ENCODE measurements at regions not wholly inside any gene's neighbourhood (a gene's known extent, or its start where the extent isn't known, plus 50 kb on each side); places are given as distances from the start of the nearest gene placed in this dataset.

DNA sequence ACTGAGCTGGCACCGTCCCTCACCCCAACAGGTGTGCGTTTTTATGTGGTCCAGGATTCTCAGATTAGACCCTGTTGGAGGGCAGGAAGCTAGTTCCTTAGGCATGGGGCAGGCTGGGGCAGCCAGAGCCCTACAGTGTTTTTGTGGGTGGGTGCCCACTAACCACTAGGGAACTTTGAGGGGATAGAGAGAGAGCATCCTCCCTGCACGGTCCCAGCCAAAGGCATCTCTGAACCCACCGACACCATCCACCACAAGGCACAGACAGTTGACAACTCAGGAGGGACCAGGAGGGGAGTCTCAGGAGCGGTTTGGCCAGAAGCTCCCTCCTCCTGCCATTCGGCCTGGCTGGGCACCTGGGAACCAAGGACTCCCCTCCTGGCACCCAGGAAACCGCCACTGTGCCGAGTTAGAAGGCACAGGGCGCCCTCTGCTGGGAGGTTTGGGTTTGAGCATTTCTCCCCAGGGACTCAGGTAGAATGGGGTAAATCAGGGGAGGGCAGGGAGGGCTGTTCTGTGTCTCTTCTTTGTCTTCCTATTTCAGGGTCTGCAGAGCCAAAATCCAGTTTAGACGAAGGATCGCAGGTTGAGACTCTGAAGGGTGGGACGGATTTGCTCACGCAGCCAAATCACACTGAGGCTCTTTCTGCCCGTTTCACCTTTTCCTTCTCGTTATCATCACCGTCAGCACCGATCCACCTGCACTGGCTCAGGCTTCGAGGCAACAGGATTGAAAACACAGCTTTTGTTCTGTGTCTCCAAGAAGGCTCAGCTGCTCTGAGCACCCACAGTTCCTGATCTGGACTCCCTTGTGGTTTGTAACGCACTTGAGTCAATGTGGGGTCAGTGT lies 84.8 kb upstream of the COL13A1 start:
- DNase-seq: peak in 4 of 5 experiments; percentile 21 to 36 (median 28)

- no peak for DNase-seq
These were observed 82.8 kb upstream of the COL13A1 start for GRCh38 chr10:69718951-69719350.

- no peak for DNase-seq
These were observed 79.9 kb upstream of the COL13A1 start for GRCh38 chr10:69721690-69722310.

- DNase-seq: no peak
These were observed 78.1 kb upstream of the COL13A1 start for GRCh38 chr10:69723653-69724052.

DNA sequence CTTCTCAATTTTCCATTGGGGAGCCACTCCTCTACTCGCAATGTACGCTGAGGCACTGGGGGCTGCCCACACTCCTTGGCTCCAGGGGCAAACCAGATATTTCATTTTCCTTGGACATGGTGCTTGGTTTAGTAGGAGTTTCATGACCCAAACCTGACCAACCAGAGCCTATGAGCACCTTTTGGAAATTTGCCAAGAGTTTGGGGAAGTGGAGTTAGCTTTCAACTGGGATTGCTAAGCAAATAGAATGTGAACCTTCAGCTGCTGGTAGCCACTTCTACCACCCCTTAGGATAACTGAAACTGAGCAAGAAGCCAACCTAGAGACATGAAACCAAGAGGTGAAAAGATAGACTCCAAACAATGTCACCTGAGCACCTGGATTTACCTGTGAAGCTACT lies 74.9 kb upstream of the COL13A1 start:
- no peak for DNase-seq

- no peak for DNase-seq
These were observed 73.3 kb upstream of the COL13A1 start for GRCh38 chr10:69728335-69728870.

GRCh38 chr10:69729326-69730048 lies 72.2 kb upstream of the COL13A1 start:
- DNase-seq: no peak

- no peak for DNase-seq
These were observed 71.2 kb upstream of the COL13A1 start for GRCh38 chr10:69730251-69731156.

DNA sequence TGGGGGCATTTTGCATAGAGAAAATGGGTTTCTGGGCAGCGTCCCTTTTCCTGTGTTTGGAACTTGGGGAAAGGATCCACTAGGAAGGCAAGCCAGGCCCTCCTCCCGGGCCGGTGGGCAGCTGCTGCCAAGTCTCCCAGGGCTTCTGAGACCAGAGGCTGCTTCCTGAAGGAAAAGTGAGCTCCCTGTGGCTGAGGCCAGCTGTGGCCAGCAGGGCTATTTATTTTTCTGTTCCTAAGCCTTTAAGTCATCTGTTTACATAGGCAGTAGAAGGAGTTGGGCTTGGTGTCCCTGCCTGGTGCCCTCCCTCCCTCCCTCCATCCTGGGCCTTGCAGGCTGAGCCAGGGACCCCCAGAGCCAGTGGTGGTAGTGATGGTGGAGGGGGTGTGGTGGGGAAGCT lies 70.5 kb upstream of the COL13A1 start:
- no peak for DNase-seq

DNA sequence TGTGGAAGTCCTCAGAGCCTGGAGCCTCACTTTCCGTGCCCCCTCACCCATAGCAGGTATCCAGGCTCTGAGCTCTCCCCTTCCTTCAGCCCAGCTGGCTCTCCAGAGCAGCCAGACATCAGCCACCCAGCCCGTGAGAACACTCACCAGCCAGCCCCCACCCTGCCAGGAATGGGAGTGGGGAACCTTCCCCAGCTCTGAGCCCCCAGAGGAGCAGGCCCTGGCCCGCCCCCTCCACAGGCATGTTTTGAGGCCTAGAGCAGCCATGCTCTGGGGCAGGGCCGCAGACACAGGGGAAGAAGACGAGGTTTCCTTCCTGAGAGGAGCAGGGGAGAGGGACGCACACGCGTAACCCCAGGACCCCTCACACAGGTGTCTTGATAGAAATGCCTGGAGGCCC lies 70.0 kb upstream of the COL13A1 start:
- no peak for DNase-seq

DNA sequence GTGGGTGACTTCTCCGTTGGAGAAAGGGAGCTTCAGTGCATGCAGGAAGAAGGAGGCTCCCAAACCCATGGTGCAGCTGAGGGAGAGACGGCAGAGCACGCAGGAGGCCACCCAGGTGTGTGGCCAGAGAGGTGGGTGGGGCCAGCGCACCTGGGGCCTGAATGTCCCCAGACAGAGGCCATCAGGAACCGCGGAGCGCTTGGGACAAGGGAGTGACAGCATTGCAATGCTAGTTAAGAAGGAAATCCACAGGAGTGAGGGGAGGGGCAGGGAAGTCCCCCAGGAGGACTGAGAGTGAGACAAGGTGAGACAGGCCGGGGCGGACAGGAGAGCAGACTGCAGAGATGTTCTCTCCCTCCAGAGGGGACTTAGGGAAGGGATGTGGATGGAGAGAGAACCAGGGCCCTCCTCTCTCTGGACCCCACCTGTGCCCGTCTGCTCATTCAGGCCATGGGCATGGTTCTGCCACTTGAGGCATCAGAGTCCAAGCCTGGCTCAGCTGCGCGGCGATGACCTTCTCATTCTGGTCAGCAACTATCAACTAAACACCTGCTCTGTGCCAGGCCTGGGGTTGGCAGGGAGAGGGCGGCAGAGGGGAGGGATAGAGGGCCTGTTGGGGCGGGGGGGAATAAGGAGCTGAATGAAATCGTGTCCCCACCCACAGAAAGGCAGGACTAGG lies 69.4 kb upstream of the COL13A1 start:
- DNase-seq: no peak

DNA sequence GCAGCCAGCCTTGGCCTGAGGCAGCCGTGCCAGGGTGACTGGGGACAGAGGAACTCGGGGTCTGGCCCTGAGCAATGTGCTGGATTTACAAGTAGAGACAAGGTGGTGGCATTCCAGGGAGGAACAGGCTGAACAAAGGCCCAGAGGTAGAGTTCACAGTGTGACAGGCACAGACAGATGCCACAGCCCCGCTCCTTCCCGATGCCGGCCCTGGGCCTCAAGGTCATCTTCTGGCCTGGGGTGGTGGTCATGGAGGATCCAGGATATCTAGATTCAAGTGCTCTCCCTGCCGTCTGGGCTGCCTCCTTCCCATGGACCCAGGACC lies 68.9 kb upstream of the COL13A1 start:
- DNase-seq: no peak

GRCh38 chr10:69733791-69734261 lies 67.9 kb upstream of the COL13A1 start:
- no peak for DNase-seq

- no peak for DNase-seq
These were observed 67.3 kb upstream of the COL13A1 start for GRCh38 chr10:69734416-69734796.

GRCh38 chr10:69734797-69735468 lies 66.8 kb upstream of the COL13A1 start:
- peak in 1 of 5 experiments; percentile 47 for DNase-seq

GRCh38 chr10:69736886-69737641 lies 64.6 kb upstream of the COL13A1 start:
- DNase-seq: no peak

DNA sequence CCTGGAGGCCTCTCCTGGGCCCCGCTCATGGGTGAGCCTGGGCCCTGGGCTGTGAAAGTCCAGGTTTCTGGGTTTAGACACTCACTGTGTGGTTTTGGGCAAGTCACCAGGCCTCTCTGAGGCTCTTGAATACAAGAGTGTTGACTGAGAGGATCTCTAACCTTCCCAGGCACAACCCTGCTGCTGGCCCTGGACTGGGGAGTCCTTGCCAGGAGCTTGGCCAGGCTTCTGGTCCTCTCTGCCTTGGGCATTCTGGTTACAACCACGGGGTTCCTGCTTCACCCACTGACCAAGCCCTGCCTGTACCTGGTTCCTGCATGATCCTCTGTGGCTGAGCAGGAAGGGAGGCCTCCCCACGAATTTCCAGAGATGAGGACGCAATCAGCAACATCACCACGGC lies 63.6 kb upstream of the COL13A1 start:
- DNase-seq: no peak

DNA sequence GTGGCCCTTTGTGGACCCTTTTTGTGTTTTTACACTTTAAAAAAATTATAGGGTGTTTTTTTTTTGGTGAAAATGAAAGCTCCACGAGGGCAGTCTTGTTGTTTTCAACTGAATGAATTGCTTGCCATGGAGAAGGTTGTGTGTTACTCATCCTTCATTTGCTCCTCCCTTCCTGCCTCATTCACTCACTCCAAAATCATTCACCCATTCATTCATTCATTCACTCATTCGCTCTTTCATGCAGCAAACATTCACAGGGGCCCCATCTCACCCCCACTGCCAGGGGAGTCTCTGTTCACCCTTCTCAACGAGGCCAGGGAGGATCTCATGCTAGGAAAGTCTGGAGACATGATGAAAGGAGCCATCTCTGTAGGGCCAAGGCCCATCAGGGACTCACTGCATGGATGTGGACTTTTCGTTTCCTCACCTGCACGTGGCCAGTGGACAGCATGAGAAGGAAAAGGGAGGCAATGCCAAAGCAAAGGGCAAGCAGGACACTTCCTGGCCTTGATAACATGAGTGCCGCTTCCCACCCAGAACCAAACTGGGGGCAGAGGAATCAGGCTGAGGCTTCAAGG lies 62.8 kb upstream of the COL13A1 start:
- no peak for DNase-seq

- DNase-seq: no peak
These were observed 62.1 kb upstream of the COL13A1 start for GRCh38 chr10:69739634-69740033.

- DNase-seq: no peak
These were observed 61.6 kb upstream of the COL13A1 start for GRCh38 chr10:69740126-69740525.
